HEK293 (cell line): ENCODE measurements at regions not wholly inside any gene's neighbourhood (a gene's known extent, or its start where the extent isn't known, plus 50 kb on each side); places are given as distances from the start of the nearest gene placed in this dataset.

Experiments used
- CTCF ChIP-seq: fragments of 450-650 bp; formaldehyde crosslinking; IDR thresholded peaks from 2 replicates; pipeline ENCODE4 v1.5.1; 2016; ENCODE audit warnings: missing biosample characterization, missing genetic modification characterization
- EGR2 ChIP-seq: fragments of 450-650 bp; formaldehyde crosslinking; IDR thresholded peaks from 2 replicates; pipeline ENCODE4 v1.5.1; 2016; ENCODE audit warnings: low read depth, missing biosample characterization, missing genetic modification characterization
- PRDM1 ChIP-seq: fragments of 450-650 bp; formaldehyde crosslinking; IDR thresholded peaks from 2 replicates; pipeline ENCODE4; 2016; ENCODE audit warnings: missing biosample characterization, missing genetic modification characterization
- ZBTB20 ChIP-seq: fragments of 450-650 bp; formaldehyde crosslinking; IDR thresholded peaks from 2 replicates; pipeline ENCODE4 v1.5.1; 2016; ENCODE audit warnings: missing biosample characterization, missing genetic modification characterization
- ZNF23 ChIP-seq: fragments of 450-650 bp; formaldehyde crosslinking; IDR thresholded peaks from 2 replicates; pipeline ENCODE4 v1.5.1; 2016; ENCODE audit warnings: missing biosample characterization, missing genetic modification characterization, borderline replicate concordance
- ZNF274 ChIP-seq, 2 experiments: fragments of 200-500 bp in 1 of 2; fragments of 450-650 bp in 1 of 2; sonication (Bioruptor generic) in 1 of 2; formaldehyde crosslinking in 1 of 2; IDR thresholded peaks; 2 replicates each; pipeline versions ENCODE4 v1.5.1 to v1.6.1; 2014 to 2016; ENCODE audit warnings: borderline replicate concordance in 1 of 2, inconsistent platforms in 1 of 2, low read length in 1 of 2, missing biosample characterization in 1 of 2, missing genetic modification characterization in 1 of 2
- ZNF350 ChIP-seq: fragments of 450-650 bp; formaldehyde crosslinking; IDR thresholded peaks from 2 replicates; pipeline ENCODE4 v1.5.0; 2017; ENCODE audit warnings: missing biosample characterization, mild to moderate bottlenecking, missing genetic modification characterization
- ZNF580 ChIP-seq: fragments of 450-650 bp; formaldehyde crosslinking; IDR thresholded peaks from 2 replicates; pipeline ENCODE4 v1.5.1; 2016; ENCODE audit warnings: missing biosample characterization, missing genetic modification characterization
- ZSCAN30 ChIP-seq: fragments of 450-650 bp; IDR thresholded peaks from 2 replicates; pipeline ENCODE4 v1.5.1; 2018; ENCODE audit warnings: missing biosample characterization, mild to moderate bottlenecking, missing genetic modification characterization, moderate library complexity
- TF ChIP-seq, protein P1 (sequence below): fragments of 450-650 bp; IDR thresholded peaks from 2 replicates; pipeline ENCODE4 v1.5.1; 2018; ENCODE audit warnings: missing biosample characterization, mild to moderate bottlenecking, missing genetic modification characterization
- TF ChIP-seq, protein P2 (sequence below): fragments of 450-650 bp; formaldehyde crosslinking; IDR thresholded peaks from 2 replicates; pipeline ENCODE4 v1.5.1; 2016; ENCODE audit warnings: missing biosample characterization, missing genetic modification characterization
- TF ChIP-seq, protein P3 (sequence below): fragments of 450-650 bp; formaldehyde crosslinking; IDR thresholded peaks from 2 replicates; pipeline ENCODE4 v1.5.1; 2017; ENCODE audit warnings: missing biosample characterization, missing genetic modification characterization

- TF ChIP-seq PRDM1 (tag by site-specific recombination), result no peak
- no peak for TF ChIP-seq CTCF (tag by site-specific recombination)
- no peak for TF ChIP-seq EGR2 (tag by site-specific recombination)
- TF ChIP-seq ZBTB20 (tag by site-specific recombination), result no peak
- no peak for TF ChIP-seq ZNF23 (tag by site-specific recombination)
- no peak for TF ChIP-seq ZNF580 (tag by site-specific recombination)
- TF ChIP-seq, protein P1, sequence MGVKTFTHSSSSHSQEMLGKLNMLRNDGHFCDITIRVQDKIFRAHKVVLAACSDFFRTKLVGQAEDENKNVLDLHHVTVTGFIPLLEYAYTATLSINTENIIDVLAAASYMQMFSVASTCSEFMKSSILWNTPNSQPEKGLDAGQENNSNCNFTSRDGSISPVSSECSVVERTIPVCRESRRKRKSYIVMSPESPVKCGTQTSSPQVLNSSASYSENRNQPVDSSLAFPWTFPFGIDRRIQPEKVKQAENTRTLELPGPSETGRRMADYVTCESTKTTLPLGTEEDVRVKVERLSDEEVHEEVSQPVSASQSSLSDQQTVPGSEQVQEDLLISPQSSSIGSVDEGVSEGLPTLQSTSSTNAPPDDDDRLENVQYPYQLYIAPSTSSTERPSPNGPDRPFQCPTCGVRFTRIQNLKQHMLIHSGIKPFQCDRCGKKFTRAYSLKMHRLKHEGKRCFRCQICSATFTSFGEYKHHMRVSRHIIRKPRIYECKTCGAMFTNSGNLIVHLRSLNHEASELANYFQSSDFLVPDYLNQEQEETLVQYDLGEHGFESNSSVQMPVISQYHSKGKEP (tag by site-specific recombination), result no peak
- no peak for TF ChIP-seq ZNF350 (tag by site-specific recombination)
- TF ChIP-seq ZSCAN30 (tag by site-specific recombination), result no peak
- TF ChIP-seq, protein P2, sequence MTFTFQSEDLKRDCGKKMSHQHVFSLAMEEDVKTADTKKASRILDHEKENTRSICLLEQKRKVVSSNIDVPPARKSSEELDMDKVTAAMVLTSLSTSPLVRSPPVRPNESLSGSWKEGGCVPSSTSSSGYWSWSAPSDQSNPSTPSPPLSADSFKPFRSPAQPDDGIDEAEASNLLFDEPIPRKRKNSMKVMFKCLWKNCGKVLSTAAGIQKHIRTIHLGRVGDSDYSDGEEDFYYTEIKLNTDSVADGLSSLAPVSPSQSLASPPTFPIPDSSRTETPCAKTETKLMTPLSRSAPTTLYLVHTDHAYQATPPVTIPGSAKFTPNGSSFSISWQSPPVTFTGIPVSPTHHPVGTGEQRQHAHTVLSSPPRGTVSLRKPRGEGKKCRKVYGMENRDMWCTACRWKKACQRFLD (tag by site-specific recombination), result no peak
- TF ChIP-seq ZNF274 (IDR thresholded peaks at IDR 0.05; ENCODE audit: low read length), result no peak
- TF ChIP-seq ZNF274 (tag by site-specific recombination; IDR thresholded peaks at IDR 0.05; ENCODE audit: borderline replicate concordance), result no peak
- TF ChIP-seq, protein P3, sequence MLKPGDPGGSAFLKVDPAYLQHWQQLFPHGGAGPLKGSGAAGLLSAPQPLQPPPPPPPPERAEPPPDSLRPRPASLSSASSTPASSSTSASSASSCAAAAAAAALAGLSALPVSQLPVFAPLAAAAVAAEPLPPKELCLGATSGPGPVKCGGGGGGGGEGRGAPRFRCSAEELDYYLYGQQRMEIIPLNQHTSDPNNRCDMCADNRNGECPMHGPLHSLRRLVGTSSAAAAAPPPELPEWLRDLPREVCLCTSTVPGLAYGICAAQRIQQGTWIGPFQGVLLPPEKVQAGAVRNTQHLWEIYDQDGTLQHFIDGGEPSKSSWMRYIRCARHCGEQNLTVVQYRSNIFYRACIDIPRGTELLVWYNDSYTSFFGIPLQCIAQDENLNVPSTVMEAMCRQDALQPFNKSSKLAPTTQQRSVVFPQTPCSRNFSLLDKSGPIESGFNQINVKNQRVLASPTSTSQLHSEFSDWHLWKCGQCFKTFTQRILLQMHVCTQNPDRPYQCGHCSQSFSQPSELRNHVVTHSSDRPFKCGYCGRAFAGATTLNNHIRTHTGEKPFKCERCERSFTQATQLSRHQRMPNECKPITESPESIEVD, result no peak
Measured at GRCh38 chr10:59036311-59037017, 140.0 kb upstream of the PHYHIPL start.
